ENCODE measurements at regions not wholly inside any gene's neighbourhood (a gene's known extent, or its start where the extent isn't known, plus 50 kb on each side); places are given as distances from the start of the nearest gene placed in this dataset.

GRCh38 chr3:104521606-104522336 is 844.9 kb upstream of the ALCAM start:
- TF ChIP-seq CTCF (IDR thresholded peaks at IDR 0.05; ENCODE audit: poor library complexity) = no peak
- no peak for TF ChIP-seq EZH2 (IDR thresholded peaks at IDR 0.05; ENCODE audit: borderline replicate concordance)
